GM13976 (cell line): ENCODE measurements at regions not wholly inside any gene's neighbourhood (a gene's known extent, or its start where the extent isn't known, plus 50 kb on each side); places are given as distances from the start of the nearest gene placed in this dataset.

Source experiments
- DNase-seq: peaks from one replicate; pipeline ENCODE4 v3.0.0; 2012; ENCODE audit warnings: low spot score
- CTCF ChIP-seq: IDR thresholded peaks from 2 replicates; pipeline ENCODE4 v1.5.1; 2012; ENCODE audit warnings: borderline replicate concordance, mild to moderate bottlenecking; ENCODE audit not compliant: insufficient read depth; ENCODE audit errors: extremely low read depth, missing control alignments, control extremely low read depth
- in situ Hi-C: fragments of 300-500 bp; cut with MboI; formaldehyde crosslinking; loops from one replicate; pipeline ENCODE4 v1.12.0; 2022; ENCODE audit warnings: low sequenced_read_pairs, mixed read lengths, inconsistent platforms; ENCODE audit not compliant: unreplicated experiment

GRCh38 chr21:29436143-29436542 lies 137.4 kb downstream of the BACH1 start:
- no peak for TF ChIP-seq CTCF
- no peak for DNase-seq
- in situ Hi-C loops: no loop called here

- DNase-seq: no peak
- TF ChIP-seq CTCF: no peak
- in situ Hi-C loops: no loop called here
Observed at GRCh38 chr21:29436650-29437049, 137.9 kb downstream of the BACH1 start.

- no peak for DNase-seq
- in situ Hi-C loops: no loop called here
- no peak for TF ChIP-seq CTCF
Observed at GRCh38 chr21:29441651-29442050, 142.9 kb downstream of the BACH1 start.

GRCh38 chr21:29443411-29444010 lies 144.8 kb downstream of the BACH1 start:
- DNase-seq: no peak
- in situ Hi-C loops: no loop called here
- no peak for TF ChIP-seq CTCF

- in situ Hi-C loops: no loop called here
- no peak for TF ChIP-seq CTCF
- DNase-seq: no peak
Observed at GRCh38 chr21:29448766-29449165, 150.0 kb downstream of the BACH1 start.

GRCh38 chr21:29449306-29449950 lies 150.7 kb downstream of the BACH1 start:
- in situ Hi-C loops: no loop called here
- TF ChIP-seq CTCF: no peak
- DNase-seq: no peak
